Endothelial cell of umbilical vein (primary cell): ENCODE measurements at regions not wholly inside any gene's neighbourhood (a gene's known extent, or its start where the extent isn't known, plus 50 kb on each side); places are given as distances from the start of the nearest gene placed in this dataset.

ENCODE experiments used
- BruUV-seq: library from RNA; stranded (reverse); fragments of 400-500 nt; replicated peaks from 2 replicates; lab custom pipeline; 2021; lab: Mats Ljungman, UMichigan
- CTCF ChIA-PET: fragments of 300-600, 350-600 bp; sonication (Branson Sonifier 250); formaldehyde crosslinking; loops from one replicate; lab custom pipeline; 2021; ENCODE audit warnings: antibody characterized with exemption, inconsistent platforms; lab: Charles Lee
- POLR2A ChIA-PET: fragments of 300-600, 350-600 bp; sonication (Branson Sonifier 250); formaldehyde crosslinking; loops from one replicate; lab custom pipeline; 2021; ENCODE audit warnings: antibody characterized with exemption, inconsistent platforms; lab: Charles Lee
- DNase-seq: peaks from one replicate; pipeline ENCODE4 v3.0.0-alpha.2; 2011; ENCODE audit warnings: low read depth, low spot score
- FAIRE-seq: peaks from 2 replicates; lab custom pipeline; 2011; peaks lifted over from hg19 to GRCh38; lab: Jason Lieb, UNC
- H2AFZ ChIP-seq: 2 replicates; pipeline ENCODE4 v1.6.0; 2012; ENCODE audit warnings: low read depth, low read length, control low read depth, inconsistent platforms
- H3K27ac ChIP-seq: 2 replicates; pipeline ENCODE4 v1.5.1; 2011; ENCODE audit warnings: low read depth, mild to moderate bottlenecking, control low read depth, low read length, moderate library complexity; ENCODE audit not compliant: insufficient read depth
- H3K27me3 ChIP-seq, 2 experiments: 2 replicates each; pipeline versions ENCODE4 v1.6.0 to v1.6.1; 2011; ENCODE audit warnings: low read length in 2 of 2, mixed read lengths in 1 of 2; ENCODE audit not compliant: control insufficient read depth in 2 of 2, insufficient read depth in 2 of 2
- H3K36me3 ChIP-seq, 2 experiments: 2 replicates in 1 of 2; 3 replicates in 1 of 2; pipeline ENCODE4 v1.5.1; 2011; ENCODE audit warnings: low read length in 2 of 2, mild to moderate bottlenecking in 1 of 2, moderate library complexity in 1 of 2; ENCODE audit not compliant: control insufficient read depth in 2 of 2, insufficient read depth in 2 of 2; ENCODE audit errors: extremely low read depth in 1 of 2
- H3K4me1 ChIP-seq: 3 replicates; pipeline ENCODE4 v1.5.1; 2011; ENCODE audit warnings: mild to moderate bottlenecking, low read length; ENCODE audit not compliant: control insufficient read depth, insufficient read depth; ENCODE audit errors: extremely low read depth
- H3K4me2 ChIP-seq: 2 replicates; pipeline ENCODE4 v1.6.1; 2011; ENCODE audit warnings: low read length, control low read depth, mixed read lengths; ENCODE audit not compliant: insufficient read depth
- H3K4me3 ChIP-seq, 3 experiments: fragments of 200-600 bp in 1 of 3; sonication (generic), shearing (Covaris generic) in 1 of 3; replicated peaks in 1 of 3; 2 replicates each; pipeline ENCODE4 v1.5.1; 2011 to 2016; ENCODE audit warnings: control low read depth in 3 of 3, low read length in 3 of 3, mild to moderate bottlenecking in 2 of 3, inconsistent platforms in 1 of 3, low read depth in 1 of 3, moderate library complexity in 1 of 3; ENCODE audit not compliant: insufficient read depth in 1 of 3
- H3K79me2 ChIP-seq: 2 replicates; pipeline ENCODE4 v1.6.0; 2012; ENCODE audit warnings: low read length, inconsistent platforms; ENCODE audit not compliant: control insufficient read depth, insufficient read depth
- H3K9ac ChIP-seq: replicated peaks from 2 replicates; pipeline ENCODE3; 2011; ENCODE audit warnings: low read length, control low read depth; ENCODE audit not compliant: insufficient read depth; ENCODE audit errors: extremely low read depth
- H3K9me1 ChIP-seq: replicated peaks from 3 replicates; pipeline ENCODE4 v1.6.0; 2011; ENCODE audit warnings: mild to moderate bottlenecking, low read length; ENCODE audit not compliant: control insufficient read depth, insufficient read depth; ENCODE audit errors: extremely low read depth
- H3K9me3 ChIP-seq: replicated peaks from 2 replicates; pipeline ENCODE4 v1.5.1; 2012; ENCODE audit warnings: low read length, inconsistent platforms; ENCODE audit not compliant: control insufficient read depth, insufficient read depth
- H4K20me1 ChIP-seq: replicated peaks from 2 replicates; pipeline ENCODE3; 2011; ENCODE audit warnings: mild to moderate bottlenecking, low read length; ENCODE audit not compliant: control insufficient read depth, insufficient read depth; ENCODE audit errors: extremely low read depth
- EZH2 ChIP-seq: IDR thresholded peaks from 2 replicates; pipeline ENCODE4 v1.6.1; 2012; ENCODE audit warnings: borderline replicate concordance, low read depth, mild to moderate bottlenecking, moderate library complexity, low read length, inconsistent platforms; ENCODE audit not compliant: severe bottlenecking
- FOS ChIP-seq: IDR thresholded peaks from 2 replicates; pipeline ENCODE4 v1.6.1; 2011; ENCODE audit warnings: mild to moderate bottlenecking, low read length, moderate library complexity, borderline replicate concordance; ENCODE audit not compliant: insufficient read depth
- GATA2 ChIP-seq: IDR thresholded peaks from 2 replicates; pipeline ENCODE4 v1.7.0; 2011; ENCODE audit warnings: low read depth, mild to moderate bottlenecking, moderate library complexity, mixed read lengths, low read length; ENCODE audit not compliant: insufficient read length, insufficient read depth
- JUN ChIP-seq: IDR thresholded peaks from 2 replicates; pipeline ENCODE4 v1.6.1; 2011; ENCODE audit warnings: borderline replicate concordance, low read depth; ENCODE audit not compliant: insufficient read length, insufficient read depth
- MAX ChIP-seq: IDR thresholded peaks from 2 replicates; pipeline ENCODE4 v1.6.1; 2011; ENCODE audit not compliant: insufficient read depth, insufficient read length
- MYC ChIP-seq: IDR thresholded peaks from one replicate; pipeline ENCODE4 v1.6.1; 2011; ENCODE audit warnings: mild to moderate bottlenecking, low read depth, low read length
- POLR2AphosphoS5 ChIP-seq: IDR thresholded peaks from 2 replicates; pipeline ENCODE4 v1.6.1; 2012; ENCODE audit warnings: low read depth, mild to moderate bottlenecking, control low read depth, low read length, moderate library complexity; ENCODE audit not compliant: insufficient read depth
- dilution Hi-C: fragments of 300-500 bp; cut with MboI; formaldehyde crosslinking; loops from one replicate; pipeline ENCODE4 v1.15.0; 2019; ENCODE audit warnings: low sequenced_read_pairs; ENCODE audit not compliant: extremely low pct_ligation_motif_present
- intact Hi-C: fragments of 100-400 bp; cut with micrococcal nuclease; formaldehyde crosslinking; loops from one replicate; pipeline ENCODE4 v1.10.0; 2022
- TF ChIP-seq, protein P1 (sequence below), 2 donors: IDR thresholded peaks; 1 replicate in 1 of 2; 2 replicates in 1 of 2; pipeline ENCODE4 v1.5.1; 2011; ENCODE audit warnings: low read length in 2 of 2, mild to moderate bottlenecking in 2 of 2, moderate library complexity in 2 of 2, control low read depth in 1 of 2, inconsistent platforms in 1 of 2, low read depth in 1 of 2; ENCODE audit not compliant: insufficient read depth in 1 of 2; ENCODE audit errors: extremely low read depth in 1 of 2

DNA sequence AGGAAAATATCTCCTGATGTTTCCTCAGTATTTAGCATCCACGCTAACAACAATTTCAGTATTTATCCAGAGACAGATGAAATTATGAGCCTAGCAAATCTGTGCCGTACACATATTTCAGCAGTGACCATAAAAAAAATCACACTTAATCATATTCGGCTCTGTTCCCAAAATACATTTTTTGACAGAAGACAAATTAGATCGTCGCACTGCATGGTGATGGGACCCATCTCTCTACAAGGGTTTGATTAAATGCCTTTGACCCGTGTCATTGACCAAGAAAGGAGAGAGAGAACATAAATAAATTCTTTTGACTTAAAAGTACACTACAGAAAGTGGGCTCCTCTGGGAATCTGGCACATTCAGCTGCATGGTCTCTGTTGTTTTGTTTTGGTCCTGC lies 215.3 kb upstream of the SEMA6D start:
- H3K27ac ChIP-seq, result no peak overlapping the region
- FAIRE-seq (no peak), DNase-seq (no peak)
- no peak overlapping the region for H3K4me2 ChIP-seq
- no peaks in the 10 kb centered on the region for H3K36me3 ChIP-seq
- ChIA-PET POLR2A (no interaction called here), CTCF (interaction anchor here (0.9 to 1.3 kb wide), 4 partner anchors 9 to 486 kb away, joined by 3 to 4 read pairs (median 3); partner anchors contain the start of gene SEMA6D)
- TF ChIP-seq MYC, result no peak
- no peak for TF ChIP-seq JUN
- TF ChIP-seq POLR2AphosphoS5, result no peak
- TF ChIP-seq, protein P1, sequence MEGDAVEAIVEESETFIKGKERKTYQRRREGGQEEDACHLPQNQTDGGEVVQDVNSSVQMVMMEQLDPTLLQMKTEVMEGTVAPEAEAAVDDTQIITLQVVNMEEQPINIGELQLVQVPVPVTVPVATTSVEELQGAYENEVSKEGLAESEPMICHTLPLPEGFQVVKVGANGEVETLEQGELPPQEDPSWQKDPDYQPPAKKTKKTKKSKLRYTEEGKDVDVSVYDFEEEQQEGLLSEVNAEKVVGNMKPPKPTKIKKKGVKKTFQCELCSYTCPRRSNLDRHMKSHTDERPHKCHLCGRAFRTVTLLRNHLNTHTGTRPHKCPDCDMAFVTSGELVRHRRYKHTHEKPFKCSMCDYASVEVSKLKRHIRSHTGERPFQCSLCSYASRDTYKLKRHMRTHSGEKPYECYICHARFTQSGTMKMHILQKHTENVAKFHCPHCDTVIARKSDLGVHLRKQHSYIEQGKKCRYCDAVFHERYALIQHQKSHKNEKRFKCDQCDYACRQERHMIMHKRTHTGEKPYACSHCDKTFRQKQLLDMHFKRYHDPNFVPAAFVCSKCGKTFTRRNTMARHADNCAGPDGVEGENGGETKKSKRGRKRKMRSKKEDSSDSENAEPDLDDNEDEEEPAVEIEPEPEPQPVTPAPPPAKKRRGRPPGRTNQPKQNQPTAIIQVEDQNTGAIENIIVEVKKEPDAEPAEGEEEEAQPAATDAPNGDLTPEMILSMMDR (IDR thresholded peaks at IDR 0.05; ENCODE audit: extremely low read depth in 1 of 2, insufficient read depth in 1 of 2, low read depth in 1 of 2, low read length in 2 of 2), result no peak
- TF ChIP-seq EZH2, result no peak
- no peak for TF ChIP-seq MAX
- TF ChIP-seq FOS, result no peak
- no peak for TF ChIP-seq GATA2
- H3K79me2 ChIP-seq, result no peaks in the 10 kb centered on the region
- no peak overlapping the region for H3K4me3 ChIP-seq
- no peaks in the 10 kb centered on the region for H3K9me3 ChIP-seq
- H4K20me1 ChIP-seq, result no peaks in the 10 kb centered on the region
- dilution Hi-C loops, result no loop called here
- H3K27me3 ChIP-seq, result no peaks in the 10 kb centered on the region
- intact Hi-C loops, result no loop called here
- no peak overlapping the region for H3K9ac ChIP-seq
- H3K9me1 ChIP-seq, result no peaks in the 10 kb centered on the region
- no peaks in the 10 kb centered on the region for H3K4me1 ChIP-seq
- H2AFZ ChIP-seq, result no peak overlapping the region
- BruUV-seq, result no TSS peak
